HepG2 (cell line): ENCODE measurements at regions not wholly inside any gene's neighbourhood (a gene's known extent, or its start where the extent isn't known, plus 50 kb on each side); places are given as distances from the start of the nearest gene placed in this dataset.

ENCODE experiments used
- ATAC-seq: fragments of 200-7000 bp; cut with Tn5 transposase; 3 replicates; pipeline ENCODE4 v1.9.1; 2020; ENCODE audit warnings: mild to moderate bottlenecking, moderate library complexity
- BruUV-seq: library from RNA; stranded (reverse); fragments of 400-500 nt; replicated peaks from 2 replicates; lab custom pipeline; 2021; lab: Mats Ljungman, UMichigan
- CTCF ChIA-PET: fragments of 300-600 bp; formaldehyde crosslinking; extraction: SDS; loops from one replicate; lab custom pipeline; 2021; ENCODE audit warnings: low total read pairs, inconsistent platforms, low intra/inter-chr PET ratio; lab: Yijun Ruan, JAX
- POLR2A ChIA-PET: fragments of 350-600 bp; sonication (Branson Sonifier 250); formaldehyde crosslinking; loops from one replicate; lab custom pipeline; 2020; ENCODE audit warnings: antibody characterized with exemption, inconsistent platforms; lab: Yijun Ruan, JAX
- DNase-seq: peaks from one replicate; pipeline ENCODE4 v3.0.0-alpha.2; 2015; ENCODE audit warnings: low spot score
- FAIRE-seq: peaks from 3 replicates; lab custom pipeline; 2011; peaks lifted over from hg19 to GRCh38; lab: Jason Lieb, UNC
- H2AFZ ChIP-seq: one replicate; pipeline ENCODE4 v1.6.1; 2011; ENCODE audit warnings: low read length, inconsistent platforms
- H3K27ac ChIP-seq: fragments of 300-600 bp; 3 replicates; pipeline ENCODE4 v1.8.0; 2011; ENCODE audit warnings: mixed run types, mild to moderate bottlenecking, mixed read lengths, low read length, inconsistent platforms; ENCODE audit not compliant: insufficient read depth; ENCODE audit errors: extremely low read length
- H3K27me3 ChIP-seq, 2 experiments: fragments of 200-600 bp in 1 of 2; 2 replicates in 1 of 2; 3 replicates in 1 of 2; pipeline versions ENCODE4 v1.6.0 to v1.8.0; 2011; ENCODE audit warnings: low read length in 2 of 2, mild to moderate bottlenecking in 2 of 2, moderate library complexity in 2 of 2, inconsistent platforms in 1 of 2; ENCODE audit not compliant: insufficient read depth in 2 of 2, control insufficient read depth in 1 of 2
- H3K36me3 ChIP-seq, 2 experiments: fragments of 200-600 bp in 1 of 2; replicated peaks in 1 of 2; 2 replicates in 1 of 2; 3 replicates in 1 of 2; pipeline versions ENCODE4 v1.5.1 to v1.8.0; 2011; ENCODE audit warnings: low read length in 2 of 2, inconsistent platforms in 1 of 2; ENCODE audit not compliant: insufficient read depth in 2 of 2, control insufficient read depth in 1 of 2
- H3K4me1 ChIP-seq: 2 replicates; pipeline ENCODE4 v1.5.1; 2012; ENCODE audit warnings: low read length, inconsistent platforms; ENCODE audit not compliant: insufficient read depth
- H3K4me2 ChIP-seq: 2 replicates; pipeline ENCODE4 v1.6.0; 2011; ENCODE audit warnings: low read depth, low read length, inconsistent platforms
- H3K4me3 ChIP-seq, 3 experiments: fragments of 200-600 bp in 1 of 3; sonication (generic), shearing (Covaris generic) in 1 of 3; replicated peaks in 1 of 3; 2 replicates each; pipeline ENCODE4 v1.5.1; 2011 to 2016; ENCODE audit warnings: low read length in 3 of 3, inconsistent platforms in 2 of 3, low read depth in 2 of 3, mild to moderate bottlenecking in 2 of 3, control low read depth in 1 of 3, mixed read lengths in 1 of 3; ENCODE audit not compliant: insufficient read depth in 1 of 3
- H3K79me2 ChIP-seq: one replicate; pipeline ENCODE4 v1.6.1; 2011; ENCODE audit warnings: low read length, inconsistent platforms; ENCODE audit not compliant: insufficient read depth
- H3K9ac ChIP-seq: 2 replicates; pipeline ENCODE4 v1.6.0; 2011; ENCODE audit warnings: mild to moderate bottlenecking, low read depth, low read length, inconsistent platforms; ENCODE audit not compliant: insufficient read depth
- H3K9me3 ChIP-seq: 2 replicates; pipeline ENCODE4 v1.5.1; 2012; ENCODE audit warnings: mild to moderate bottlenecking, low read length
- H4K20me1 ChIP-seq: 2 replicates; pipeline ENCODE4 v1.6.0; 2011; ENCODE audit warnings: inconsistent platforms, mild to moderate bottlenecking, low read length, moderate library complexity; ENCODE audit not compliant: insufficient read depth
- GLI4 ChIP-seq: sonication (generic); formaldehyde crosslinking; IDR thresholded peaks from 2 replicates; pipeline ENCODE4 v1.5.1; 2020; ENCODE audit warnings: missing genetic modification reagents, mild to moderate bottlenecking, moderate library complexity, borderline replicate concordance
- HINFP ChIP-seq: sonication (generic); formaldehyde crosslinking; IDR thresholded peaks from 2 replicates; pipeline ENCODE4 v1.4.0; 2020; ENCODE audit warnings: low read depth, mild to moderate bottlenecking, missing genetic modification reagents
- HMGA1 ChIP-seq: sonication (generic); formaldehyde crosslinking; conservative IDR thresholded peaks from 2 replicates; pipeline ENCODE4 v1.4.0; 2020; ENCODE audit warnings: missing genetic modification reagents
- KIAA2018 ChIP-seq: sonication (generic); formaldehyde crosslinking; IDR thresholded peaks from 2 replicates; pipeline ENCODE4 v1.5.0; 2020; ENCODE audit warnings: mild to moderate bottlenecking, missing genetic modification reagents, borderline replicate concordance
- KLF12 ChIP-seq: sonication (generic); formaldehyde crosslinking; IDR thresholded peaks from 2 replicates; pipeline ENCODE4 v1.4.0; 2020; ENCODE audit warnings: missing genetic modification reagents, borderline replicate concordance
- NONO ChIP-seq, 2 experiments: fragments of 450-650 bp in 1 of 2; sonication (generic) in 1 of 2; formaldehyde crosslinking in 1 of 2; IDR thresholded peaks in 1 of 2; conservative IDR thresholded peaks in 1 of 2; 2 replicates each; pipeline versions ENCODE4 v1.6.1 to v1.8.0; 2017 to 2022; ENCODE audit warnings: mild to moderate bottlenecking in 1 of 2, missing genetic modification reagents in 1 of 2, moderate library complexity in 1 of 2
- RNF2 ChIP-seq: fragments of 450-650 bp; conservative IDR thresholded peaks from 2 replicates; pipeline ENCODE4 v1.6.1; 2016; ENCODE audit warnings: low read depth
- SRY ChIP-seq: sonication (generic); formaldehyde crosslinking; IDR thresholded peaks from 2 replicates; pipeline ENCODE4 v1.8.0; 2022; ENCODE audit warnings: mild to moderate bottlenecking, missing genetic modification reagents
- SYNCRIP ChIP-seq: fragments of 200-400 bp; formaldehyde crosslinking; IDR thresholded peaks from 2 replicates; pipeline ENCODE4 v1.6.1; 2018; ENCODE audit warnings: mild to moderate bottlenecking, low read depth, low read length; ENCODE audit not compliant: insufficient read depth
- TAF1 ChIP-seq: sonication (generic); formaldehyde crosslinking; IDR thresholded peaks from 2 replicates; pipeline ENCODE4 v1.4.0; 2020; ENCODE audit warnings: missing genetic modification reagents
- TRIM22 ChIP-seq: fragments of 450-650 bp; IDR thresholded peaks from 2 replicates; pipeline ENCODE4 v1.6.1; 2017
- ZNF550 ChIP-seq: sonication (generic); formaldehyde crosslinking; IDR thresholded peaks from 2 replicates; pipeline ENCODE4 v1.4.0; 2020; ENCODE audit warnings: mild to moderate bottlenecking, missing genetic modification reagents, borderline replicate concordance
- ZNF652 ChIP-seq: IDR thresholded peaks from 2 replicates; pipeline ENCODE4 v1.6.1; 2016; ENCODE audit warnings: low read depth, borderline replicate concordance
- ZNF768 ChIP-seq: sonication (generic); formaldehyde crosslinking; IDR thresholded peaks from 2 replicates; pipeline ENCODE4 v1.4.0; 2020; ENCODE audit warnings: missing genetic modification reagents
- WGBS: methylation state at CpG from one replicate; pipeline ENCODE4 v1.1.6; 2017; ENCODE audit warnings: low lambda C conversion rate; 5-methylcytosine and 5-hydroxymethylcytosine counted together
- in situ Hi-C: cut with HindIII; loops from 2 replicates; pipeline ENCODE4 v1.10.0; 2017; ENCODE audit warnings: low pct_unique_long_range_greater_than_20kb; ENCODE audit not compliant: extremely low pct_ligation_motif_present
- intact Hi-C: fragments of 100-400 bp; cut with micrococcal nuclease; formaldehyde crosslinking; loops from one replicate; pipeline ENCODE4 v1.10.0; 2022; ENCODE audit not compliant: unreplicated experiment

- H3K79me2 ChIP-seq: no peaks in the 10 kb centered on the region
- H3K27me3 ChIP-seq: peaks cover 0 to 11% of the 10 kb centered on the region in 2 experiments; a peak in 3 of 5 replicates
- FAIRE-seq: no peak
- in situ Hi-C loops (no loop called here), intact Hi-C loops (no loop called here)
- ChIA-PET CTCF (no interaction called here), POLR2A (no interaction called here)
- no peaks in the 10 kb centered on the region for H3K36me3 ChIP-seq
- H3K27ac ChIP-seq: no peak overlapping the region
- no peak overlapping the region for H3K4me2 ChIP-seq
- no peak overlapping the region for H3K4me3 ChIP-seq
- no TSS peak for BruUV-seq
- ATAC-seq: no peak
- H3K4me1 ChIP-seq: no peaks in the 10 kb centered on the region
- no peak overlapping the region for H3K9ac ChIP-seq
- peaks cover 8% of the 10 kb centered on the region; the same call in 1 of the 2 replicates for H3K9me3 ChIP-seq
- DNase-seq: no peak
- H4K20me1 ChIP-seq: no peaks in the 10 kb centered on the region
- no peak overlapping the region for H2AFZ ChIP-seq
- WGBS: 6% methylated on average over 3 of the region's 3 CpGs
- TF ChIP-seq TRIM22 (no peak), ZNF652 (CRISPR knock-in tag) (no peak), HMGA1 (CRISPR knock-in tag) (no peak), SRY (CRISPR knock-in tag) (no peak), NONO (IDR thresholded peaks at IDR 0.05) (no peak), NONO (CRISPR knock-in tag; conservative IDR thresholded peaks at IDR 0.05) (no peak), SYNCRIP (no peak), ZNF768 (no peak), RNF2 (no peak), HINFP (CRISPR knock-in tag) (no peak), KIAA2018 (CRISPR knock-in tag) (no peak), GLI4 (no peak), ZNF550 (CRISPR knock-in tag) (no peak), TAF1 (CRISPR knock-in tag) (no peak), KLF12 (no peak)
Observed at GRCh38 chr9:113756476-113757192, 119.5 kb upstream of the ZNF618 start.
